ENCODE measurements at regions not wholly inside any gene's neighbourhood (a gene's known extent, or its start where the extent isn't known, plus 50 kb on each side); places are given as distances from the start of the nearest gene placed in this dataset.

DNA sequence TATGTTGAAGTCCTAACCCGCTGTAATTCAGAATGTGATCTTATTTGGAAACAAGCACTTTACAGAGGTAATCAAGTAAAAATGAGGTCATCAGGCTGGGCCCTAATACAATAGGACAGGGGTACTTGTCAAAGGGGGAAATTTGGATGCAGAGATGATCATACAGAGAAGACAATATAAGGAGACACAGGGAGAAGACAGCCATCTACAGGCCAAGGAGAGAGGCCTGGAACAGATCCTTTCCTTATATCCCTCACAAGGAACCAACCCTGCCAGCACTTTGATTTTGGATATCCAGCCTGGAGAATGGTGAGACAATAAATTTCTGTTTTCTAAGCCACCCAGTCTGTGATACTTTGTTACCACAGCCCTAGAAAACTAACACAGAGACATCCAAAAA is 104.3 kb downstream of the METTL4 start:
- DNase-seq: no peak

DNA sequence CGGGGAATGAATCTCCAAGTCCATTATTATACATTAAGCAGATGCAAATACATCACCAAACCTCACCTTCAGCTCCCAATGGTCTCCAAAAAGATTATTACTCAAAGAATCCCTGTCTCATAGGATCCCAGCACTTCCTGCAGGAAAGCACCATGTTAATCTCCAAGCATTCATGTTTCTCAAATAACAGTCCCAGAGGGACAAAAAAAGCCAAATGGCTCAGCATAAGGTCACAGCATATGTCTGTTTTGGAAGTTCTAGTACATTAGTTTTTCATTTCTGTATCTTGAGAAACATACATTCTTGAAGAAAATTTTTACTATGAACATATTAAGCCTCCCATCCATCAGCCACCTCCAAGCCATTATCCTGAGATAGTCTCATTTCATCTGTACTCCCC is 103.3 kb downstream of the METTL4 start:
- no peak for DNase-seq

DNA sequence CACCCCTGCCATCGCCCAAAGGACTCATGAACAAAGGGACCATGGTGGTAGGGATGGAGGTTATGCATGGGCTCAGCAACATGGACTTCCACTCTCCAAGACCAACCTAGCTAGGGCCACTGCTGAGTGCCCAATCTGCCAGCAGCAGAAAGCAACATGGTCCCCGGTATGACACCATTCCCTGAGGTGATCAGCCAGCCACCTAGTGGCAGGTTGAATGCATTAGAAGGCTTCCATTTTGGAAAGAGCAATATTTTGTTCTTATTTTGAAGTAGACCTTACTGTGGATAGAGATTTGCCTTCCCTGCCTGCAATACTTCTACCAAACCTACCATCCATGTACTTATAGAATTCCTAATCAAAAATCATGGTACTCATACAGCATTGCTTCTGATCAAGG is 99.8 kb downstream of the METTL4 start:
- no peak for DNase-seq

DNA sequence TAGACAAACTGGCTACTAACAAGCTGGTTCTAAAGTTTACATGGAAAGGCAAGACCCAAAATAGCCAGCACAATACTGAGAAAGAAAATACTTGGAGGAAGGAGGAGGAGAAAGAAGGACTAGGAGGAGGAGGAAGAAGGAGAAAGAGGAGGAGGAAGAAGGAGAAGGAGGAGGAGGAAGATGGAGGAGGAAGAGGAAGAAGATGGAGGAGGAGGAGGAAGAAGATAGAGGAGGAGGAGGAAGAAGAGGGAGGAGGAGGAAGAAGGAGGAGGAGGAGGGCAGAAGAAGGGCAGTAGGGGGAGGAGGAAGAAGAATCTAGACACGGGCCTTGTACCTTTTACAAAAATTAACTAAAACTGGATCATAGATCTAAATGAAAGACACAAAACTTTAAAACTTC is 92.6 kb downstream of the METTL4 start:
- DNase-seq: no peak

DNA sequence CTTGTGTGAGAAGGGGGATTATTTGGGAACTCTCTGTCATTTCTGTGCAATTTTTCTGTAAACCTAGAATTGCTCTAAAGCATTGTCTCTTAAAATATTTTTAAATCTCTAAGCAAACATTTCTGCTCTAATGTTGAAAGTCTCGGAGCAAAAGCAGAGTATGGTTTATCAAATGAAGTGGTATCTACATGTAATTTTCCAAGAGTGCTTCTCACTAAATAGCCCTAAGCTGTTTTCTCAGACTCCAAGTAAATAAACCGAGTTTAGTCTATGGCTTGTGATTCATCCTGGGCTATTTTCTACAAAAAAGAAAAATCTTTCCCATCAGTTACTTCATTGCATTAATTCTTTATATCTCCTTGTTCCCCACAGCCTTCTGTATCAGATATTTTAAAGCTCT is 90.8 kb downstream of the METTL4 start:
- DNase-seq: no peak

DNA sequence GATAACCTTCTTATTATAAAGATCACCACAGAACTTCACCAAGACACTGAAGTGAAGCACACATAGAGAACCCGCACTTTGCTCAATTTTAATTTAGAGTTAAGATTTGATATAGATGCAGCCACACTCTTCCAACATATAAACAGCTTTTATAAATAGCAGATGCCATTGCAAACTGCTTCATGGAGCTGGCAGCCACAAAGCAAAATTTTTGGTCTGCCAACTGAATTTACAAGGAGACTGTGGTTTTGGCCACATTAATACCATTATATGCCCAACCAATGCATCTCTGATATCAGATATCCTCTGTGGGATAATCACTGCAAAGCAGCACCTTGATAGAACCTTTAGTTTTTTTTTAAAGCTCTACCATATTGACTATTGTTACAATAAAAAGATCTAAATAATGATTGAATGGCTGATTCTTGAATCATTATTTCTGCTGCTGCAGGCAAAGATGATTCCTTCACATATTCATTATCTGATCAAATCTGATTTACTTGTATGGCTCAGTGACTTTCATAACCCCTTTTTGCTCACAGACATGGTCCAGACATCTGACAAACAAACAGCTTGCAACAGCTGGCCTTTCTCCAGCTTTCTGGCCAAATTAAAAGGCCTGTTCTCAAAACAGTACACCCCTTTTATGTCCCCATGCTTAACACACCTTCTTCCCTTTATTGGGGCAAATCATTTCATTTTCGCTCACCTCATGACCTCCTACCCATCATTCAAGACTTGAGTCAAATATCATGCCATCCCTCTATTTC is 88.4 kb downstream of the METTL4 start:
- DNase-seq: no peak

DNA sequence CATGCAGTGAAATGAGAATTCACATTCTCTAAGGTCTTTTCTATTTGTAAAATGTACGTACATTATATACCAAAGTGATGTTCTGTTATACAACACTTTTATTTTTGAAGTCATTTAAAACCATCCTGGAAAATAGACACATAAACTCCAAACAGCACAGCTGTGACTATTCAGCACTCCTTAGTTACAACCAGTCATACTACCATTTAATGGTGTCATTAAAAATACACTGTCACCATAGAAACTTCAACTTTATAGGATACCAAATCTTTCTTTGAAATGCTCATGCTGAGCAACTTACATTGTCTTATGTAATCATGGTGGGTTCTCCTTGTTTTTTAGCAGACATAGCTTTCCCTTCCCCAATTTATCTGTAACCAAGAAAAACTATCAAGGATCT is 85.3 kb downstream of the METTL4 start:
- DNase-seq: no peak

DNA sequence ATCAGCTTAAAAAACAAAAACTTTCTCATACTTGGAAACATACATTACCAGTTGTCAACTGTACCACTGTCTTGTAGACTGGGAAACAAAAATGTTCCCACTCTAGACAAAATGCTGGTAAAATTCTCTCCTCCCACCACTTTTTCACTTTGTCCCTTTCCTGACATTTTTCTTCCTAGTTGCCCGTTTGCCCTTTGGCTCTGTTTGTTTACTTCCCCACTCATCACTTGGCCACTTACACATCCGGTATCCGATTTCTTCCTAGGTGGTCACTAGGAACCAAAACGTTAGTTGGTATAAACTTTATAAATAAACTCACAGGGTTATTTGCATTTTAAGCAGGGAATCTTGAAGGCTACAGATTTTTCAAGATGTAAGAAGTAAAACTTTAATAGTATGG is 84.9 kb downstream of the METTL4 start:
- no peak for DNase-seq

Measured in stimulated activated naive CD4-positive, alpha-beta T cell (primary cell).